Loucy (cell line): ENCODE measurements at regions not wholly inside any gene's neighbourhood (a gene's known extent, or its start where the extent isn't known, plus 50 kb on each side); places are given as distances from the start of the nearest gene placed in this dataset.

Source experiments
- CTCF ChIP-seq: fragments of 200-600 bp; sonication (generic); conservative IDR thresholded peaks from 2 replicates; pipeline ENCODE4 v1.5.1; 2014; ENCODE audit warnings: mild to moderate bottlenecking, antibody characterized with exemption, low read length
- EZH2phosphoT487 ChIP-seq: fragments of 200-600 bp; IDR thresholded peaks from 2 replicates; pipeline ENCODE4 v1.6.1; 2018; ENCODE audit warnings: antibody characterized with exemption, mild to moderate bottlenecking, moderate library complexity, borderline replicate concordance

DNA sequence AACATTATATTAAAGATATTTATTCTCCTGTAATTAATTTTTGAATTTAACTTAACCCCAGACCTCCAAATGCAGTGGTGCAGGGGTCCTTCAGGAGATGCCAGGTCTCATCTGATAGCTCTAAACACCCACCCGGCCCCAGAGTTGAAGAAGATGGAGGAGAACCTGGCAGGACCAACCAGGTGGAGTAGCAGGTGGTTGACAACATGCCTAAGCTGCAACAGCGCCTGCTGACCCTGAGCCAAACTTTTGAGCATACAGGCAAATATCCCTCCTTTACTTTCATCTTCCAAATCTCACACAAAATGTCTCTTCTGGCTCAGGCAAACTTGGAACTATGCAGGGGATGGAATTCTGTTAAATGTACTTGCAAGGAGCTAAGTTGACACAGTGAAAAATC lies 145.3 kb upstream of the TCF21 start:
- TF ChIP-seq CTCF (no peak), EZH2phosphoT487 (no peak)
